HUDEP-2 (cell line): ENCODE measurements at regions not wholly inside any gene's neighbourhood (a gene's known extent, or its start where the extent isn't known, plus 50 kb on each side); places are given as distances from the start of the nearest gene placed in this dataset.
"Not testable (repeated sequence)": the region's sequence is repeated elsewhere in the genome, so short reads cannot be mapped to it uniquely, and the experiment has no call there.

ENCODE experiments used
- DNase-seq, 76 experiments: peaks; one replicate each; lab custom pipeline; 2025; ENCODE audit not compliant: unreplicated experiment in 76 of 76; lab: John Stamatoyannopoulos, UW

GRCh38 chr5:158606233-158606632 is 493.5 kb downstream of the EBF1 start:
- DNase-seq: no peak

DNA sequence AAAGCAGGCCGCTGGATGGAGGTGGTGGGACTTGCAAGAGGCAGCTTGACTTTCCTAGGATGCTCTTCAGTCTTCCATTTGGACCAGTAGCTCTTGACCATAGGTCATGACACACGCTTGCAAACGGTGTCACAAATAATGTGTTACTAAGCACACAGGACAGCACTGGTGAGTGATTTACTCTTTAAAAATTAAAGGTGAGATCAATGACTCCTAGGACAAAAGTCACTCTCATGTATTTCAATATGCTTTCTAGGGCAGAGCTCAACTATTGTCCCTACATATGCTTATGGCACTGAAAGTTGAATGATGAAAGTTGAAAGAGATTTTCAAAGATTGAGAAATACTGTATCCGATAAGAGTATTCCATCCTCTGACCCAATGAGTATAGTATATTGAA is 496.7 kb downstream of the EBF1 start:
- no peak for DNase-seq

DNA sequence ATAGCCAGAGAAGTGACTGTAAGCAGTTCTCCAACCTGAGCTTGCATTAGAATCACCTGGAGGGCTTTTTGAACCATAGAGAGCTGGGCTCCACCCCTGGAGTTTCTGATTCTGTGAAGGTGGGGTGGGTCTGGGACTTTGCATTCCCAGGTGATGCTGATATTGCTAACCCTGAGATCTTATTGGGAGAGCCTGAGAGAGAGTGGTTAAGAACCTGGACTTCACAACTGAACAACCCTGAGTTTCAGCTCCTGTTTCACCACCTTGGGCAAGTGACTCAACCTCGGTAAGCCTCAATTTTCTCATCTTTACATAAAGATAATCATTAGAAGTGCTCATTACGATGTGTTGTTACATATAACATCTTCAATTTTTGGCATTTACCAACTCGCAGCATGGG is 498.6 kb downstream of the EBF1 start:
- DNase-seq: no peak

DNA sequence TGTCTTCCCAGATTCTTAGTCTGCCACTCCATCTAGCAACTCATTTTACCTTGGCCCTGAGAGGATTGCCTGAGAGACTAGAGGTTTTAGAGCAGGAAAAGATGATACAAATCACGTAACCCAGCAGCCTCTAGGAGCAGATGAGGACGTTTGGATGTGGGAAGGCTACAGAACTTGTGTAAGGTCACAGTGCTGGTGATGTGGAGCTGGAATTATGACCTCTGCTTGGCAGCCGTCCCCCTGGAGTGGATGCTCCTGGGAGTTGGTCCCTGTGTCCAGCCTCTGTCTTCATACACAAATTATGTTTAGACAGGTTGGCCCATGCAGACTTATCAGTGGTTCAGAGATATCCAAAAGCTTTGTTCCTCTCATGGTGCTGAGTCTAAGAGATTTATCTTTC is 499.0 kb downstream of the EBF1 start:
- DNase-seq: no peak

- DNase-seq: no peak
Observed at GRCh38 chr5:158599157-158599556, 500.6 kb downstream of the EBF1 start.

GRCh38 chr5:158594595-158595242 is 505.0 kb downstream of the EBF1 start:
- no peak for DNase-seq

DNA sequence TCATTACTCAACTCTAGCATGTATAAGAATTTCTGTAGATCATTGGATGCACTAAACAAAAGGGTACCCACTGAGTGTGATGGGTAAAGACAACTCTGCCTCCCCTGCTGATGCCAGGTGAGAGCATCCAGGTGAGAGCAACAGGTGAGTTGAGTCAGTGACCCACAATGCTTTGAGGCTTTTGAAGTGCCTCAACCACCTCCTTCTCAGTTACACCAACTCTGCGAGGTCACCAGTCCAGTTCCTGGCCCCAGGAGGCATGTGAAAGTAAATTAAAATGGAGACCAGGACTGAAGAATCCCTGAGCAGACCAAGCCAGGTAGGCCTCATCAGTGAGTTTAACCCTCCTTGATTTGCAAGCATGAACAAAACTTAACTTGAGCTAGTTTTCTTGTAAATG is 505.8 kb downstream of the EBF1 start:
- DNase-seq: no peak

- DNase-seq: no peak
Observed at GRCh38 chr5:158591301-158591863, 508.3 kb downstream of the EBF1 start.

GRCh38 chr5:158590746-158591300 is 508.9 kb downstream of the EBF1 start:
- DNase-seq: no peak

DNA sequence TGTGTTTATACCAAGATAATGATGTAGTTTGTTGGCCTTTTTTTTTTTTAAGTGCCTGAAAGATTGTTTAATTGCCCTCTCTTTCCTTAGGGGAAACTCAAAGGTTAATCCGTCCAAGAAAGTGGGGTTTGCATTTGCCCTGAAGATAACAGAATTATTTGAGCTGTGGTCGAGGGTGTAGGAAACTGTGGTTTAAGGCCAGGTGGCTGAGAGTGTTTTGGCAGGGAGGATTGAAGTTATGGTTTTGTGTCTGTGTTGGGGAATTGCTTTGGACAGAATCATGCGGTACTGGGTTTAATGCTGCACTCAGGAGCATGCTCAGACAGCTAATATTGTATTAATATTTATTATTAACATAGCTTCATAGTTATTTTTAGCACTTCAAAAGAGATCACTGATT is 509.8 kb downstream of the EBF1 start:
- no peak for DNase-seq

GRCh38 chr5:158588617-158589016 is 511.1 kb downstream of the EBF1 start:
- DNase-seq: no peak

DNA sequence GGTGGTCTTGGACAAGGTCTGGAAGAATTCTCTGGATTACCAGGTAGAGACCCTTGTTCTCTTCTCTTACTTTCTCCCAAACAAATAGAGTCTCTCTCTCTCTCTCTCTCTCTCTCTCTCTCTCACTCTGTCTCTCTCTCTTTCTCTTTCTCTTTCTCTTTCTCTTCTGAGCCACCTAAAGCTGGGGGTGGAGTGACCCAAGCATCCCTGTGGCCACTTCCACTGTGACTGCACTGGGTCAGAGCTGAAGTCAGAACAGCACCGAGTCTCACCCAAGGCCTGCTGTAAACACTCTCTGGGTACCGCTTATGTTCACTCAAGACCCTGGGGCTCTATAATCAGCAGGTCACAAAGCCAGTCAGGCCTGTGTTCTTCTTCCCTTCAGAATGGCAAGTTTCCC is 513.7 kb downstream of the EBF1 start:
- no peak for DNase-seq

- DNase-seq: not testable (repeated sequence)
Observed at GRCh38 chr5:158582669-158583068, 517.0 kb downstream of the EBF1 start.

DNA sequence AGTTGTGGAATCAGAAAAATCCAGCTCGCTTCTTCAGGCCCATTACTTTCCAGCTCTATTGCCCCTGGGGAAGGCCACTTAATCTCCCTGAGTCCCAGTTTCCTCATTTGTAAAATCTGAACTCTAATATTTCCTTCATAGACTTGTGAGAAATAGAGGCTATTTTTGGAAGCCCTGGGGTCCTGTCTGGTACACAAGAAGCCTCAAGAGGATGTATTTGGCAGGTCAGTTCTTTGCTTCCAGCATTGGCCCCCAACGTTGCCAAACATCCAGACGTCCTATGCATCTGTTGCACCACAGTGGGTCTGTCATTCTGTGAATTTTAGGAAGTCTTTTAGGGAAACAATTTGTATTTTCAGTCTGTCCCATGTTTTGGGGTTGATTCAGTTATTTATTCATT is 525.9 kb downstream of the EBF1 start:
- DNase-seq: no peak

GRCh38 chr5:158570502-158570901 is 529.2 kb downstream of the EBF1 start:
- no peak for DNase-seq

DNA sequence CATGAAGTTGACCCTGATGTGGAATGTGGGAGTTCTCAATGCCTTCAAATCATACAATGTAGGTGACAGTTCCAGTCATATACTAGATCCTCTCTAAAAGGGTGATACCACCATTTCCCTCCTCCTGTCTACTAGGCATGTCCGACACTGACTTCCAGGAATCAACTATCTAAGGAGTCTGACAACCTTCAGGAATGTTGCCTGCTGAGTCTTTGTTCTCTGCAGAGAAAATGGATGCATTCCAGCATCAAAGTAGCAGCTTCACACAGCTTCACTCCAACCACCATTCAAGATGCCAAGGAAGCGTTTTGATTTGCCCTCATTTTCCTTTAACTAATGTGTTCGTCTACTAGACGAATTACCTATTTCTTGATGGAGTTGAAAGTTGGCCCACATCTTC is 530.2 kb downstream of the EBF1 start:
- no peak for DNase-seq

DNA sequence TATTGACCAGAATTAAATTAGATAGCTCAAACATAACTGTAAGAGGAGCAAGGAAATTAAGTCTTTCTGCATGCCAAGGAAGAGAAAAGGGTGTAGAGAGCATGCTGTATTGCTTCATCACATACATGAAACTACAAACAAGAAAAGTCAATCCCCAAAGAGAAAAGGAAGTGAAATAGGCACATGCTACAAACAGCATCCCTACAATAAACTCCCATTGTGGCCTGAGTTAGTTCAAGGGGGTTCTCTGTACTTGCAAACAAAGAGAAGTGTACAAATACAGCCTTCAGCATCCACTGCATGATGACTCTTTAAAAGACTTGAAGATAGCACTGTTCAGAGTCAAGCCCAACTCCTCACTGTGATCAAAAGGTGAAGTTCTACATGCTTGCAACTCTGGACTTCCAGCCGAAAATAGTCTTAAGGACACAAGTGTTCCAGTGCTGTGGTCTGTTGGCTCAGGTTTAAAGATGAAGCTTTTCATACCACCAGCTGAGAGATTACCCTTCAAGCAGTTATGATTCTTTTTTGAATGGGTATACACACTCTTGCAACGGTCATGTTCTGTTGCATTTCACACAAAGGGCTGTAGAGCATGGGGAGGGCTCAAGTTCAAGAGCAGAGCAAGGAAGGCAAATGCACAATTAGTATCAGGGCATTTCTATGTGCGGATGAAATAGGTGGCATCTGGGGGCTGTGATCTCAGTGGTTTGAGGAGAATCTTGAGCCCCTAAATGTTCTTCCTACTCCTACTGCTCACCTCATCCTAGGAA is 534.5 kb downstream of the EBF1 start:
- DNase-seq: no peak

- DNase-seq: no peak
Observed at GRCh38 chr5:158563760-158564390, 535.8 kb downstream of the EBF1 start.

DNA sequence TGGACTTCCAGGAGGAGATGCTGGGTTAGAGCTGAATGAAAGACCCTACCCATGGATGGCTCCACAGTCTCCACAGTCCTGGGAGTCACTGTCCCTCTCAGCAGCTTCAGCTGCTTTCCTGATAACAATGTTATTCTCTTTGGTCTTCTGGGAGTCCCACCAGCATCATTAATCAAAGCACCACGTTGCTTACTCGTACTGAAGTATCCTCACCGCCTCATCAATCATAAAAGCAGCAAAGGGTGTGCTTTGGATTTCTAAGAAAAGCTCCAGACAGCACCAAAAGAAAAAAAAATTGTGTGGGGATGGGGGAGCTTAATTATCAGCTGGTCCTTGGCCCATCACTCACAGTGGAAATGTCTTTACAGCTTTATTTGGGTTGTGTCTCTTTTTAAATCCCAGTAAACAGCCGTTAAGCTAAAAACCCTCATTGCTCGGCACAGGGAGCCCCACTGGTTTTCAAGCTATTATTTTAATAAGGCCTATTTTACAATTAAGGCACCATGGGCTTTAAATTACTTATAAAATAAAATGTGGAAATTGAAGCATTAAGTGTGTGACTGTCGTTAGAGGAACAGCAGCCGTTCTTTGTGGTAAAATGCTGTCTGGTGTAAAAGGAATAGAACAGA is 538.0 kb downstream of the EBF1 start:
- DNase-seq: no peak

DNA sequence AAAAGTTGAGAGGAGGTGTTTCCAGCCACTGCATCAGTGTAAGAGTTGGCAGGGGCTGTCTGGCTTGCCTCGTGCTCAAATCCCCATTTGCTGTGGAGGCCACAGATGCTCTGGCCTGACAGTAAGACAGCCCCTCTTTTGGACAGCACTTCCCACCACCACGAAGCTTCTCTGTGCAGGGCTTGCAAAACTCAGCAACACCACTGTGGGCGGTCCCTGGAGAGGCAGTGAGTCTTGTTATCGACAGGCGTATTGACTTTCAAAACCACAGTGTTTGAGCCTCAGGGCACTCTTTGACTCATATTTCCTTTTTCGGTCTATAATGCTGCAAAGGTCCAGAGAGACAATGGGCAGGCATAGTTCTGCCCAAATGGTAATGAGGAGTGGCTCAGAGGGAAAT is 539.5 kb downstream of the EBF1 start:
- DNase-seq: no peak

- DNase-seq: no peak
Observed at GRCh38 chr5:158559643-158560042, 540.1 kb downstream of the EBF1 start.
